ENCODE measurements at regions not wholly inside any gene's neighbourhood (a gene's known extent, or its start where the extent isn't known, plus 50 kb on each side); places are given as distances from the start of the nearest gene placed in this dataset.

DNA sequence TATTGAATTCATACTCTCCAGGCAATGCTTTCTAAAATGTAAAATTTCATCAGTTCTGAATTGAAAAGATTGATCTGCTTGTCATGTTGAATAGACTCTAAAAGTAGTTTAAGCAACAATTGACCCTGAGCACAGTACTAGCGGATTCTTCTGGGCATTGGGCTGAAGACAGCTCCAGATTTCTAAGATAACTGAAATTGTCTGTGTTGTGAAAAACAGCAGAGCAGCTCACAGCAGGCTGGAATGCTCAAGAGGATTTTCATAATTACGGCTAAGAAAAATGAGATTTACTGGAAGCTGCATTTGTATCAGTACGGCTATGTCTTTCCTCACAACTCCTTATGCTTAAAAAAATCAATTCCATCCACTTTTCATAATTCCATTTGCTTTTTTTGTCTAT, 373.7 kb downstream of the HACE1 start:
- no peaks in the 10 kb centered on the region for H3K23me2 ChIP-seq (ENCODE audit: low read depth, low read length)
- FAIRE-seq (no peak), DNase-seq (ENCODE audit: low read depth in 1 of 2, low spot score in 2 of 2) (no peak)
- H3K36me3 ChIP-seq (ENCODE audit: control insufficient read depth in 2 of 4, insufficient read depth in 4 of 4, low read length in 3 of 4): no peaks in the 10 kb centered on the region
- H3K14ac ChIP-seq (ENCODE audit: insufficient read length): no peak overlapping the region
- no peak overlapping the region for H2AFZ ChIP-seq (ENCODE audit: low read length)
- H3K79me2 ChIP-seq (ENCODE audit: control insufficient read depth in 1 of 2, insufficient read depth in 2 of 2, low read length in 2 of 2): no peaks in the 10 kb centered on the region
- H3K56ac ChIP-seq (replicated peaks; ENCODE audit: insufficient read length, low read depth, low read length): no peak overlapping the region
- no peak overlapping the region for H3K27ac ChIP-seq (ENCODE audit: low read depth, low read length)
- H2BK12ac ChIP-seq (ENCODE audit: low read depth, low read length): no peak overlapping the region
- no peak overlapping the region for H3K4ac ChIP-seq (replicated peaks; ENCODE audit: insufficient read length, low read depth, low read length)
- H3K23ac ChIP-seq (ENCODE audit: insufficient read length): no peak overlapping the region
- no peak overlapping the region for H2AK5ac ChIP-seq (ENCODE audit: low read depth, low read length)
- no peaks in the 10 kb centered on the region for H4K20me1 ChIP-seq (replicated peaks in 1 of 2; ENCODE audit: control insufficient read depth in 1 of 2, insufficient read depth in 2 of 2, low read length in 2 of 2)
- H3K4me3 ChIP-seq (ENCODE audit: extremely low read depth in 1 of 4, insufficient read depth in 2 of 4, low read depth in 3 of 4, low read length in 4 of 4): no peak overlapping the region
- no peaks in the 10 kb centered on the region for H3K4me1 ChIP-seq (replicated peaks in 1 of 4; ENCODE audit: control insufficient read depth in 3 of 4, insufficient read depth in 4 of 4, low read length in 3 of 4)
- H2BK20ac ChIP-seq (ENCODE audit: low read length): no peak overlapping the region
- 92% methylated on average over 3 of the region's 3 CpGs; no CpG with 5 or more reads in 1 of the 2 experiments for WGBS, 2 experiments (ENCODE audit: extremely low coverage in 1 of 2, insufficient coverage in 1 of 2, insufficient read length in 1 of 2, insufficient replicate concordance in 2 of 2, low coverage in 1 of 2, low lambda C conversion rate in 2 of 2, missing lambda C conversion rate in 1 of 2)
- H3K4me2 ChIP-seq (ENCODE audit: insufficient read depth in 1 of 2, low read depth in 2 of 2, low read length in 2 of 2): no peak overlapping the region
- H4K91ac ChIP-seq (replicated peaks; ENCODE audit: insufficient read length, low read length): no peak overlapping the region
- no peak overlapping the region for H4K5ac ChIP-seq (ENCODE audit: insufficient read length, low read depth, low read length)
- no peak overlapping the region for H2BK5ac ChIP-seq (ENCODE audit: low read depth, low read length)
- no peak overlapping the region for H2BK120ac ChIP-seq (replicated peaks; ENCODE audit: low read depth, low read length)
- H3K9ac ChIP-seq (replicated peaks in 1 of 4; ENCODE audit: extremely low read depth in 1 of 4, low read depth in 3 of 4, low read length in 3 of 4): no peak overlapping the region
- H3K27me3 ChIP-seq (replicated peaks in 1 of 4; ENCODE audit: control insufficient read depth in 3 of 4, extremely low read depth in 1 of 4, insufficient read depth in 3 of 4, low read length in 3 of 4): no peaks in the 10 kb centered on the region
- no peak overlapping the region for H4K8ac ChIP-seq (ENCODE audit: extremely low read depth, insufficient read depth, low read length)
- no peak overlapping the region for H2BK15ac ChIP-seq (ENCODE audit: low read length)
- no peaks in the 10 kb centered on the region for H3K9me3 ChIP-seq (ENCODE audit: insufficient read depth in 2 of 2, low read depth in 1 of 2, low read length in 1 of 2)
- no peak overlapping the region for H3K18ac ChIP-seq (ENCODE audit: extremely low read depth, low read length)
- ChIA-PET CTCF (ENCODE audit: partially characterized antibody) (interaction anchor here (1.5 kb wide), 1 partner anchor 9 kb away, joined by 4 read pairs; no protein-coding TSS in a partner anchor), POLR2A (ENCODE audit: partially characterized antibody) (interaction anchor here (0.6 kb wide), 1 partner anchor 48 kb away, joined by 3 read pairs; no protein-coding TSS in a partner anchor)
- H3K79me1 ChIP-seq (ENCODE audit: low read depth, low read length): no peaks in the 10 kb centered on the region
- no peak for TF ChIP-seq TAF1 (IDR thresholded peaks at IDR 0.05; ENCODE audit: low read depth, low read length)
- no peak for TF ChIP-seq RBBP5 (IDR thresholded peaks at IDR 0.05; ENCODE audit: borderline replicate concordance, low read depth, low read length)
- TF ChIP-seq CREB1 (IDR thresholded peaks at IDR 0.05): no peak
- no peak for TF ChIP-seq ZNF274 (IDR thresholded peaks at IDR 0.05; ENCODE audit: borderline replicate concordance, extremely low read depth, low read length)
- TF ChIP-seq SP4 (IDR thresholded peaks at IDR 0.05; ENCODE audit: low read length): no peak
- no peak for TF ChIP-seq FOSL1 (IDR thresholded peaks at IDR 0.05; ENCODE audit: insufficient read depth, low read depth, low read length)
- no peak for TF ChIP-seq BACH1 (IDR thresholded peaks at IDR 0.05; ENCODE audit: low read length)
- TF ChIP-seq SUZ12 (IDR thresholded peaks at IDR 0.05; ENCODE audit: low read length): no peak
- no peak for TF ChIP-seq POLR2A (IDR thresholded peaks at IDR 0.05; ENCODE audit: control extremely low read depth in 1 of 2, low read depth in 2 of 2, low read length in 2 of 2)
- TF ChIP-seq, protein P1, sequence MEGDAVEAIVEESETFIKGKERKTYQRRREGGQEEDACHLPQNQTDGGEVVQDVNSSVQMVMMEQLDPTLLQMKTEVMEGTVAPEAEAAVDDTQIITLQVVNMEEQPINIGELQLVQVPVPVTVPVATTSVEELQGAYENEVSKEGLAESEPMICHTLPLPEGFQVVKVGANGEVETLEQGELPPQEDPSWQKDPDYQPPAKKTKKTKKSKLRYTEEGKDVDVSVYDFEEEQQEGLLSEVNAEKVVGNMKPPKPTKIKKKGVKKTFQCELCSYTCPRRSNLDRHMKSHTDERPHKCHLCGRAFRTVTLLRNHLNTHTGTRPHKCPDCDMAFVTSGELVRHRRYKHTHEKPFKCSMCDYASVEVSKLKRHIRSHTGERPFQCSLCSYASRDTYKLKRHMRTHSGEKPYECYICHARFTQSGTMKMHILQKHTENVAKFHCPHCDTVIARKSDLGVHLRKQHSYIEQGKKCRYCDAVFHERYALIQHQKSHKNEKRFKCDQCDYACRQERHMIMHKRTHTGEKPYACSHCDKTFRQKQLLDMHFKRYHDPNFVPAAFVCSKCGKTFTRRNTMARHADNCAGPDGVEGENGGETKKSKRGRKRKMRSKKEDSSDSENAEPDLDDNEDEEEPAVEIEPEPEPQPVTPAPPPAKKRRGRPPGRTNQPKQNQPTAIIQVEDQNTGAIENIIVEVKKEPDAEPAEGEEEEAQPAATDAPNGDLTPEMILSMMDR (IDR thresholded peaks at IDR 0.05; ENCODE audit: control extremely low read depth in 1 of 3, insufficient read depth in 1 of 3, low read depth in 1 of 3, low read length in 3 of 3): no peak
- TF ChIP-seq HDAC2 (IDR thresholded peaks at IDR 0.05; ENCODE audit: borderline replicate concordance in 1 of 2, low read depth in 2 of 2, low read length in 2 of 2): no peak
- no peak for TF ChIP-seq NANOG (IDR thresholded peaks at IDR 0.05; ENCODE audit: insufficient read depth, low read depth, low read length, poor library complexity, severe bottlenecking)

All from H1 (cell line).